HepG2 (cell line): ENCODE measurements at regions not wholly inside any gene's neighbourhood (a gene's known extent, or its start where the extent isn't known, plus 50 kb on each side); places are given as distances from the start of the nearest gene placed in this dataset.

ENCODE experiments used
- CTCF ChIP-seq: sonication (generic); formaldehyde crosslinking; IDR thresholded peaks from 2 replicates; pipeline ENCODE4 v1.5.0; 2020; ENCODE audit warnings: mild to moderate bottlenecking, missing genetic modification reagents, moderate library complexity
- GLMP ChIP-seq: sonication (generic); formaldehyde crosslinking; IDR thresholded peaks from 2 replicates; pipeline ENCODE4 v1.9.0; 2021; ENCODE audit warnings: missing genetic modification reagents, mild to moderate bottlenecking, borderline replicate concordance
- MAFG ChIP-seq: sonication (generic); formaldehyde crosslinking; IDR thresholded peaks from 2 replicates; pipeline ENCODE4 v1.5.1; 2020; ENCODE audit warnings: mild to moderate bottlenecking, missing genetic modification reagents
- MIER2 ChIP-seq: IDR thresholded peaks from 2 replicates; pipeline ENCODE4 v1.6.1; 2016; ENCODE audit warnings: missing biosample characterization, missing genetic modification reagents
- NR2C2 ChIP-seq: sonication (generic); formaldehyde crosslinking; IDR thresholded peaks from 2 replicates; pipeline ENCODE4 v1.4.0; 2020; ENCODE audit warnings: missing genetic modification reagents, mild to moderate bottlenecking, moderate library complexity, borderline replicate concordance
- YY1 ChIP-seq: IDR thresholded peaks from 2 replicates; pipeline ENCODE4 v1.6.1; 2011; ENCODE audit warnings: low read length, low read depth, moderate library complexity, mild to moderate bottlenecking; ENCODE audit not compliant: insufficient read depth, insufficient replicate concordance
- ZNF382 ChIP-seq: sonication (generic); formaldehyde crosslinking; IDR thresholded peaks from 2 replicates; pipeline ENCODE4 v1.5.0; 2020; ENCODE audit warnings: missing genetic modification reagents, mild to moderate bottlenecking, borderline replicate concordance

GRCh38 chr4:55745014-55745413 is 74.6 kb upstream of the EXOC1L start:
- TF ChIP-seq CTCF (CRISPR knock-in tag) (no peak), GLMP (CRISPR knock-in tag) (no peak), YY1 (no peak), MAFG (CRISPR knock-in tag) (no peak), MIER2 (CRISPR knock-in tag) (no peak), ZNF382 (no peak), NR2C2 (no peak)
